B cell (primary cell): ENCODE measurements at regions not wholly inside any gene's neighbourhood (a gene's known extent, or its start where the extent isn't known, plus 50 kb on each side); places are given as distances from the start of the nearest gene placed in this dataset.

Experiments
- ATAC-seq: fragments of 200-7000 bp; cut with Tn5 transposase; one replicate; pipeline ENCODE4 v1.10.0; 2021; ENCODE audit warnings: low read depth, mild to moderate bottlenecking, moderate number of reproducible peaks, moderate library complexity
- CTCF ChIA-PET: fragments of 350-600 bp; sonication (Branson Sonifier 250); formaldehyde crosslinking; loops from one replicate; lab custom pipeline; 2021; ENCODE audit warnings: antibody characterized with exemption, inconsistent platforms; lab: Charles Lee
- POLR2A ChIA-PET: fragments of 350-600 bp; sonication (Branson Sonifier 250); formaldehyde crosslinking; loops from one replicate; lab custom pipeline; 2021; ENCODE audit warnings: antibody characterized with exemption; lab: Charles Lee
- DNase-seq: peaks from one replicate; pipeline ENCODE4 v3.0.0; 2013
- H2AFZ ChIP-seq: 2 replicates; pipeline ENCODE4 v1.6.1; 2012; ENCODE audit warnings: mild to moderate bottlenecking, low read depth, low read length; ENCODE audit not compliant: insufficient read depth, poor library complexity, severe bottlenecking
- H3K27ac ChIP-seq, 2 donors: 1 replicate in 1 of 2; 2 replicates in 1 of 2; pipeline ENCODE4 v1.5.1; 2012 to 2013; ENCODE audit warnings: low read length in 2 of 2, mild to moderate bottlenecking in 2 of 2, moderate library complexity in 1 of 2
- H3K27me3 ChIP-seq, 4 experiments: fragments of 200-600 bp in 1 of 4; sonication (generic) in 1 of 4; replicated peaks in 1 of 4; 1 replicate in 2 of 4; 2 replicates in 2 of 4; pipeline versions ENCODE4 v1.6.1 to v1.7.0; 2013 to 2016; ENCODE audit warnings: low read length in 3 of 4, mild to moderate bottlenecking in 2 of 4, mixed read lengths in 1 of 4, moderate library complexity in 1 of 4; ENCODE audit not compliant: insufficient read depth in 4 of 4, control insufficient read depth in 3 of 4; ENCODE audit errors: control extremely low read depth in 1 of 4
- H3K36me3 ChIP-seq, 2 experiments: replicated peaks in 1 of 2; 1 replicate in 1 of 2; 2 replicates in 1 of 2; pipeline versions ENCODE4 v1.6.1 to v1.7.1; 2013; ENCODE audit warnings: low read length in 1 of 2; ENCODE audit not compliant: insufficient read depth in 2 of 2, control insufficient read depth in 1 of 2; ENCODE audit errors: control extremely low read depth in 1 of 2, extremely low read depth in 1 of 2
- H3K4me1 ChIP-seq, 2 donors: fragments of 200-600 bp in 1 of 2; sonication (generic) in 1 of 2; 1 replicate in 1 of 2; 2 replicates in 1 of 2; pipeline versions ENCODE4 v1.5.1 to v1.6.1; 2013 to 2017; ENCODE audit warnings: low read length in 2 of 2; ENCODE audit not compliant: control insufficient read depth in 2 of 2, insufficient read depth in 2 of 2
- H3K4me2 ChIP-seq: replicated peaks from 2 replicates; pipeline ENCODE3; 2012; ENCODE audit warnings: mild to moderate bottlenecking, low read depth, low read length; ENCODE audit not compliant: poor library complexity, severe bottlenecking
- H3K4me3 ChIP-seq, 5 experiments: fragments of 200-600 bp in 1 of 5; sonication (generic) in 1 of 5; 1 replicate in 3 of 5; 2 replicates in 2 of 5; pipeline versions ENCODE4 v1.5.1 to v1.7.0; 2011 to 2016; ENCODE audit warnings: low read length in 4 of 5, mild to moderate bottlenecking in 4 of 5, low read depth in 2 of 5, control low read depth in 1 of 5, moderate library complexity in 1 of 5; ENCODE audit not compliant: insufficient read depth in 1 of 5; ENCODE audit errors: control extremely low read depth in 1 of 5, extremely low read depth in 1 of 5
- H3K79me2 ChIP-seq: fragments of 200-600 bp; sonication (generic); one replicate; pipeline ENCODE4 v1.6.0; 2016; ENCODE audit warnings: low read length; ENCODE audit not compliant: control insufficient read depth, insufficient read depth
- H3K9ac ChIP-seq: fragments of 200-600 bp; sonication (generic); 2 replicates; pipeline ENCODE4 v1.6.1; 2017; ENCODE audit warnings: mild to moderate bottlenecking, low read length, moderate library complexity
- H3K9me3 ChIP-seq, 3 donors: one replicate each; pipeline versions ENCODE4 v1.6.1 to v1.7.1; 2013; ENCODE audit warnings: low read length in 2 of 3; ENCODE audit not compliant: control insufficient read depth in 2 of 3, insufficient read depth in 1 of 3; ENCODE audit errors: control extremely low read depth in 1 of 3
- H4K20me1 ChIP-seq: 2 replicates; pipeline ENCODE4 v1.6.0; 2012; ENCODE audit warnings: mild to moderate bottlenecking, low read length; ENCODE audit not compliant: insufficient read depth, control insufficient read depth, poor library complexity, severe bottlenecking
- H3K27ac Mint-ChIP-seq: one replicate; pipeline ENCODE4 v1.8.0; 2021; ENCODE audit warnings: mixed read lengths
- H3K27me3 Mint-ChIP-seq: one replicate; pipeline ENCODE4 v1.8.0; 2021; ENCODE audit warnings: mixed read lengths
- H3K4me1 Mint-ChIP-seq: one replicate; pipeline ENCODE4 v1.8.0; 2021; ENCODE audit warnings: mixed read lengths
- H3K4me3 Mint-ChIP-seq: one replicate; pipeline ENCODE4 v1.8.0; 2021; ENCODE audit warnings: mixed read lengths
- H3K9me3 Mint-ChIP-seq: one replicate; pipeline ENCODE4 v1.8.0; 2022; ENCODE audit warnings: mixed read lengths; ENCODE audit not compliant: insufficient read depth
- CTCF ChIP-seq: fragments of 200-600 bp; IDR thresholded peaks from one replicate; pipeline ENCODE4 v1.8.0; 2022; ENCODE audit warnings: antibody characterized with exemption, mild to moderate bottlenecking
- EZH2 ChIP-seq: IDR thresholded peaks from 2 replicates; pipeline ENCODE4 v1.6.1; 2012; ENCODE audit warnings: borderline replicate concordance, low read depth, mild to moderate bottlenecking, moderate library complexity, low read length; ENCODE audit not compliant: insufficient read depth, poor library complexity, severe bottlenecking
- WGBS: methylation state at CpG from one replicate; pipeline ENCODE4 v1.1.5; 2013; ENCODE audit warnings: missing lambda C conversion rate; ENCODE audit not compliant: insufficient coverage; 5-methylcytosine and 5-hydroxymethylcytosine counted together
- intact Hi-C: fragments of 100-400 bp; cut with micrococcal nuclease; formaldehyde crosslinking; loops from one replicate; pipeline ENCODE4 v1.10.0; 2022

- no peak for DNase-seq
- TF ChIP-seq CTCF (no peak), EZH2 (no peak)
- Histone ChIP-seq H3K9me3 (peaks cover 0 to 1% (median 0%) of the 10 kb centered on the region in 3 donors), H3K4me2 (no peak overlapping the region), H2AFZ (no peak overlapping the region), H3K36me3 (no peaks in the 10 kb centered on the region), H3K9ac (no peak overlapping the region), H3K79me2 (no peaks in the 10 kb centered on the region), H3K4me1 (no peaks in the 10 kb centered on the region), H3K27ac (no peak overlapping the region), H4K20me1 (no peaks in the 10 kb centered on the region), H3K4me3 (no peak overlapping the region), H3K27me3 (no peaks in the 10 kb centered on the region)
- CTCF ChIA-PET: no interaction called here
- H3K9me3 Mint-ChIP-seq: peaks cover 4% of the 10 kb centered on the region
- intact Hi-C loops: no loop called here
- WGBS: no CpG with 5 or more reads among the region's 1 CpG
- H3K27me3 Mint-ChIP-seq: no peaks in the 10 kb centered on the region
- POLR2A ChIA-PET: no interaction called here
- H3K4me1 Mint-ChIP-seq: no peaks in the 10 kb centered on the region
- no peak overlapping the region for H3K27ac Mint-ChIP-seq
- no peak for ATAC-seq
- no peak overlapping the region for H3K4me3 Mint-ChIP-seq
Measured at GRCh38 chr3:145286937-145287336, 874.0 kb downstream of the PLOD2 start.

DNA sequence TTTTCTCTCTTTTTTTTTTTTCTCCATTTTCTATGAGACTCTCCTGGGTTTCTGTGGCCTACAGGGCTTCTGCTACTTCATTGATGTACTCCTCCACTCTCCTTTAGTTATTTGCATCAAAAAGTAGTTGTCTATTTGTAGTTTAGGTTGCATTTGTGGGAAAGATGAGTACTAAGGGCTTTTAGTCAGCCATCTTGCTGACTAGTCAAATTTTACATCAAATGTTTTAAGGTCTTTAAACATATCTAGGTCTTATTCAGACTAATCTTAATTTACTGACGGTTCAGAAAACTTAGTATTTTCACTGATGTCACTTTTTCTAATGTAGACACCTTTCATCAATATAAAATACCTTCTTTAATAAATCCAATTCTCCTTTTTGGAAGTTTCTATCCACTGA, 871.0 kb downstream of the PLOD2 start:
- TF ChIP-seq EZH2 (no peak), CTCF (no peak)
- intact Hi-C loops: no loop called here
- H3K4me2 ChIP-seq: no peak overlapping the region
- ATAC-seq: no peak
- no peak overlapping the region for H3K27ac ChIP-seq
- no peaks in the 10 kb centered on the region for H3K4me1 ChIP-seq
- H3K27me3 Mint-ChIP-seq: no peaks in the 10 kb centered on the region
- H3K27me3 ChIP-seq: no peaks in the 10 kb centered on the region
- no peaks in the 10 kb centered on the region for H3K36me3 ChIP-seq
- no CpG with 5 or more reads among the region's 1 CpG for WGBS
- no peak overlapping the region for H3K9ac ChIP-seq
- H3K79me2 ChIP-seq: no peaks in the 10 kb centered on the region
- H3K4me1 Mint-ChIP-seq: no peaks in the 10 kb centered on the region
- H3K9me3 ChIP-seq: peaks cover 0 to 1% (median 0%) of the 10 kb centered on the region in 3 donors
- no peak overlapping the region for H2AFZ ChIP-seq
- POLR2A ChIA-PET: no interaction called here
- no peak overlapping the region for H3K4me3 ChIP-seq
- no peak overlapping the region for H3K27ac Mint-ChIP-seq
- CTCF ChIA-PET: no interaction called here
- DNase-seq: no peak
- H3K9me3 Mint-ChIP-seq: peaks cover 4% of the 10 kb centered on the region
- no peak overlapping the region for H3K4me3 Mint-ChIP-seq
- H4K20me1 ChIP-seq: no peaks in the 10 kb centered on the region
